ENCODE measurements at regions not wholly inside any gene's neighbourhood (a gene's known extent, or its start where the extent isn't known, plus 50 kb on each side); places are given as distances from the start of the nearest gene placed in this dataset.

GRCh38 chr13:109548374-109548773 is 238.0 kb downstream of the IRS2 start:
- TF ChIP-seq, protein P1, sequence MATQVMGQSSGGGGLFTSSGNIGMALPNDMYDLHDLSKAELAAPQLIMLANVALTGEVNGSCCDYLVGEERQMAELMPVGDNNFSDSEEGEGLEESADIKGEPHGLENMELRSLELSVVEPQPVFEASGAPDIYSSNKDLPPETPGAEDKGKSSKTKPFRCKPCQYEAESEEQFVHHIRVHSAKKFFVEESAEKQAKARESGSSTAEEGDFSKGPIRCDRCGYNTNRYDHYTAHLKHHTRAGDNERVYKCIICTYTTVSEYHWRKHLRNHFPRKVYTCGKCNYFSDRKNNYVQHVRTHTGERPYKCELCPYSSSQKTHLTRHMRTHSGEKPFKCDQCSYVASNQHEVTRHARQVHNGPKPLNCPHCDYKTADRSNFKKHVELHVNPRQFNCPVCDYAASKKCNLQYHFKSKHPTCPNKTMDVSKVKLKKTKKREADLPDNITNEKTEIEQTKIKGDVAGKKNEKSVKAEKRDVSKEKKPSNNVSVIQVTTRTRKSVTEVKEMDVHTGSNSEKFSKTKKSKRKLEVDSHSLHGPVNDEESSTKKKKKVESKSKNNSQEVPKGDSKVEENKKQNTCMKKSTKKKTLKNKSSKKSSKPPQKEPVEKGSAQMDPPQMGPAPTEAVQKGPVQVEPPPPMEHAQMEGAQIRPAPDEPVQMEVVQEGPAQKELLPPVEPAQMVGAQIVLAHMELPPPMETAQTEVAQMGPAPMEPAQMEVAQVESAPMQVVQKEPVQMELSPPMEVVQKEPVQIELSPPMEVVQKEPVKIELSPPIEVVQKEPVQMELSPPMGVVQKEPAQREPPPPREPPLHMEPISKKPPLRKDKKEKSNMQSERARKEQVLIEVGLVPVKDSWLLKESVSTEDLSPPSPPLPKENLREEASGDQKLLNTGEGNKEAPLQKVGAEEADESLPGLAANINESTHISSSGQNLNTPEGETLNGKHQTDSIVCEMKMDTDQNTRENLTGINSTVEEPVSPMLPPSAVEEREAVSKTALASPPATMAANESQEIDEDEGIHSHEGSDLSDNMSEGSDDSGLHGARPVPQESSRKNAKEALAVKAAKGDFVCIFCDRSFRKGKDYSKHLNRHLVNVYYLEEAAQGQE (IDR thresholded peaks at IDR 0.05; ENCODE audit: insufficient read depth in 1 of 2, low read depth in 2 of 2, low read length in 2 of 2) = no peak
- TF ChIP-seq POLR2AphosphoS5 (IDR thresholded peaks at IDR 0.05; ENCODE audit: low read depth, low read length) = no peak
- TF ChIP-seq SIN3A (IDR thresholded peaks at IDR 0.05; ENCODE audit: borderline replicate concordance, insufficient read depth, low read length) = no peak
- no peak for TF ChIP-seq TAF1 (IDR thresholded peaks at IDR 0.05; ENCODE audit: borderline replicate concordance, insufficient read depth, low read length)
- TF ChIP-seq FOXP2 (optimal IDR thresholded peaks at IDR 0.05; ENCODE audit: borderline replicate concordance, extremely low read depth, extremely low read length, insufficient read depth) = no peak
